Amygdala (tissue), 56 donors: ENCODE measurements at regions not wholly inside any gene's neighbourhood (a gene's known extent, or its start where the extent isn't known, plus 50 kb on each side); places are given as distances from the start of the nearest gene placed in this dataset.

ENCODE experiments used
- DNase-seq, 56 donors: peaks; one replicate each; lab custom pipeline; 2025; lab: John Stamatoyannopoulos, UW

- DNase-seq = no peak
Measured at GRCh38 chr5:145222622-145223021, 612.5 kb downstream of the PRELID2 start.

- no peak for DNase-seq
Measured at GRCh38 chr5:145221416-145221815, 613.7 kb downstream of the PRELID2 start.

GRCh38 chr5:145220481-145220880 is 614.7 kb downstream of the PRELID2 start:
- DNase-seq = no peak

GRCh38 chr5:145218982-145219381 is 616.2 kb downstream of the PRELID2 start:
- no peak for DNase-seq

GRCh38 chr5:145218019-145218418 is 617.1 kb downstream of the PRELID2 start:
- DNase-seq = no peak

GRCh38 chr5:145210020-145210419 is 625.1 kb downstream of the PRELID2 start:
- no peak for DNase-seq

GRCh38 chr5:145205546-145205945 is 629.6 kb downstream of the PRELID2 start:
- DNase-seq = no peak

GRCh38 chr5:145204743-145205142 is 630.4 kb downstream of the PRELID2 start:
- no peak for DNase-seq

GRCh38 chr5:145203193-145203592 is 631.9 kb downstream of the PRELID2 start:
- no peak for DNase-seq

- no peak for DNase-seq
Measured at GRCh38 chr5:145198525-145199260, 636.4 kb downstream of the PRELID2 start.

- no peak for DNase-seq
Measured at GRCh38 chr5:145189746-145190145, 645.4 kb downstream of the PRELID2 start.

- DNase-seq = no peak
Measured at GRCh38 chr5:145180371-145180770, 654.8 kb downstream of the PRELID2 start.

- DNase-seq = no peak
Measured at GRCh38 chr5:145178641-145179523, 656.3 kb downstream of the PRELID2 start.

GRCh38 chr5:145176041-145176440 is 659.1 kb downstream of the PRELID2 start:
- DNase-seq = no peak

- no peak for DNase-seq
Measured at GRCh38 chr5:145166110-145166509, 669.0 kb downstream of the PRELID2 start.

- DNase-seq = no peak
Measured at GRCh38 chr5:145163876-145164275, 671.3 kb downstream of the PRELID2 start.

GRCh38 chr5:145162626-145163025 is 672.5 kb downstream of the PRELID2 start:
- DNase-seq = no peak

- no peak for DNase-seq
Measured at GRCh38 chr5:145161391-145161790, 673.8 kb downstream of the PRELID2 start.

- no peak for DNase-seq
Measured at GRCh38 chr5:145160679-145161078, 674.5 kb downstream of the PRELID2 start.

- DNase-seq = no peak
Measured at GRCh38 chr5:145158730-145159129, 676.4 kb downstream of the PRELID2 start.

GRCh38 chr5:145157841-145158240 is 677.3 kb downstream of the PRELID2 start:
- DNase-seq = no peak

GRCh38 chr5:145141534-145141933 is 693.6 kb downstream of the PRELID2 start:
- no peak for DNase-seq
